GM21367 (cell line): ENCODE measurements at regions not wholly inside any gene's neighbourhood (a gene's known extent, or its start where the extent isn't known, plus 50 kb on each side); places are given as distances from the start of the nearest gene placed in this dataset.

Experiments used
- ATAC-seq: cut with Tn5 transposase; IDR thresholded peaks from one replicate; pipeline ENCODE4 v1.9.1; 2021; ENCODE audit not compliant: unreplicated experiment

DNA sequence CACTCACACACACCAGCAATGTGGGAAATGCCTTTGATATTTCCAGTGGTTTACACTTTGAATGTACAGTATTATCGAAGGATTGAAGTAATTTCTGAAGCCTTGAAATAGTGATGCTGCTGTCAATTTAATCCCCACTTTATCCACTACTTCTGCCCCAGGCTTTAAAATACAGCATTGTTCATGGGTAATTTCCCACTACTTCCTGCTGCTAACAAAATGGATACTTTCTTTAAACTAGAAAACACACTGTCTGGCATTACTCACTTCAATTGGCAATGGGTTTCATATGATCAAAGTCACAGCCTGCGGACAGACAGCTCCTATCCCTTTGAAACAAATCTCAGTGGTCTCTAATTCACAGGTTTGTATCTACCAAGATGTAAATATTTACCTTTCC lies 292.2 kb downstream of the CDH11 start:
- ATAC-seq = no peak

DNA sequence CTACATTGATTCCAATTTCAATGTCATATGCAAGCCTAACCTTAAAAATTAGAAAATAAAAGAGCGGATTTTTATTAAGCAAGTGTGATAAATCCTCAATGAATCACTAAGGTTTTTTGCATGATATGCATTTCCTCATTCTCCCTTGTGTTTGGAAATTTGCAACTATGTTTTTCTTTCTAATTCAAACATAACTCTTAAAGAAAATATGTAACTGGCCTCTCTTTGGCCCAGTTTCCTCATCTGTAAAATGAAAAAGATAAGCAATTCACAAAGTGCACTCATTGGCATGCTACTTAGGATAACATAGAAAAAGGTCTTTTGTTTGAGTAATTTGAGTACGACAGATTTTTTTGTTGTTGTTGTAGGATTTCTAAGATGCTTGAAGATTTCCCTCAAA lies 295.5 kb downstream of the CDH11 start:
- no peak for ATAC-seq

DNA sequence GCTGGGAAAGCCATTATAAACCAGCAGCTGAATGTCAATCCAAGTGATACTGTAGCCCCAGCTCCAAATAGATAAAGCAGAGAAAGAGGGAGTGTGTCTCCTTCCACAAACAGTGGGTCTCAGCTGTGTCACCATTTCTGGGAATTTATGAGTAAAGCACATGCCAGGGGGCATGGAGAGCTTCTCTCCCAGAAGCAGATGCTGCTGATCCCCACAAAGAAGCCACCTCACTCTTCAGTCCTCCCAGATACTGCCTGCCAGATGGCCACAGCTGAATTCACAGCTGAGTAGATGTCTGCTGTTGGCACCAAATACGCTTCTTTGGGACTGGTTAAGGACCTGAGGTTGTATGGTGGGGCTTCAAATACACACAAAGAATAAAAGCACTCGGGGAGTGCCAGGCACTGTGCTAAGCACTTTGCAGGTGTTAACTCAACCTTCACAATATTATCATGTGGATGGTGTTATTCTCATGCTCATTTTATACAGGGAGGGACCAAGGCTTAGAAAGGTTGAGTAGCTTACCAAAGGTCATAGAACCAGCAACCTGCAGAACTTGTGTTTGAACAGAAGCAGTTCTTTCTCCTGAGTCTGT lies 298.3 kb downstream of the CDH11 start:
- no peak for ATAC-seq

DNA sequence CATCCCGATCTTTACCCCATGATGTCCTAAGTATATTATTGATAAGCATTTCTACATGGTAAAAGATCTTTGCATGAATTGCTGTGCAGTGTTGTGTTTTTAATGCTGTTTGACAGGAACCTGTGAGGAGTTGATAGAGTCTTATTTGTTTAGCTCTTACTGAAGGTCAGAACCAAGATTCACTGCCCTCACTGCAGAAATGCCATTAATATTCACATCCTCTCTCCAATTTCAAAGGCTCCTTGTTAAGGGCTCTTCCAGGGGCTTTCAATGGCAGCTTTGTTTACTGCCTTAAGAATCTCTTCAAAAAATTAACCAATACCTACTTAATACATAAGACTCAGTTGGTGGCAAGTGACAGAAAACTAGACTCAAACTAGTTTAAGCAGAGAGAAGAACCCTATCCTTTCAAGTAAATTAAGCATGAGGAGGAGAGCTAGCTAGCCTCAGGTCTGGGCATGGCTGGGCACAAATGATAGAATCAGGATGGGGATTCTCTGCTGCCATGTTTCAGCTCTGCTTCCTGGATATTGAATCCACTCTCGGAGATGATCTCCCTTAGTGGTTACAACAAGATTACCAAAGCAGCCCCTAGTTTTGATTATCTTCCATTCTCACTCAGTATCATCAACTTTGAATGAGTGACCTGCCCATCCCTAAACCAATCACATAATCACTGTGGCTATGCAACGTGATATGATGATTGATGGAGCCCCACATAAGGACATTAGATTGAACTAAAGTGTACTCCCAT lies 311.8 kb downstream of the CDH11 start:
- no peak for ATAC-seq

DNA sequence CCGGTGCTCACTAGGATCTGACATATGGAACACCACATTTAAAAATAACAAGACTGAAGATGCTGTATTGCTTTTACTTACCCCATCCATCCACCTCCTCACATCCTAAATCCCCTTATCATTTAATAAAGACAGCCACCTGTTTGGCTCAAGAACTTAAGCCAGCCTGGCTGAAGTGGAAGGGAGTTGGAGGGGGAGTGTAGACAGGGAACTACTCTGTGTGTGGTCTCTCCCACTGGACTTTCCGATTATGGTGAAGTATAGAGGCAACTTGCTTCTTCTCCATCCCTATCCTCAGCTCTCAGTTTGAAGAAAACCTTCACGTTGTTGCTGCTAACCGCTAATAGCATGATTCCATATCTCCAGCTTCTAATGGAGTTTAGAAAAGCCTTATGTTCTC lies 313.4 kb downstream of the CDH11 start:
- ATAC-seq = no peak

DNA sequence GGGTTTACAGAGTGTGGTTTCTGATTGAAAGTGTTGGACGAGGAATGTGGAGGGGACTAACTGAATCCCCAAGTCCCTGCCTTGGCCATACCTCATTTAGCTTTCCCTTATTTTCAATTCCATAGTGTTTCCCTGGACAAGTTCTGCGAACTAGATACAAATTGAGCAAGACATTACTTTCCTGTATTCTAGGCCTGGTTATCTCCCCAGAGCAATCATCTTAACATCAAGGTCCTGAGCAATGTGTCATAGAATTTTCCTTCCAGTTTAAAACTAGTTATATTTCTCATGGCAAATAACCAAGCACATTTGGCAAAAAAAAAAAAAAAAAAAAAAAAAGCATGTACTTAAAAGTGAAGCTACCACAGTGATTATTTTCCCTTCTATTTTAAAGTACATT lies 330.1 kb downstream of the CDH11 start:
- no peak for ATAC-seq

DNA sequence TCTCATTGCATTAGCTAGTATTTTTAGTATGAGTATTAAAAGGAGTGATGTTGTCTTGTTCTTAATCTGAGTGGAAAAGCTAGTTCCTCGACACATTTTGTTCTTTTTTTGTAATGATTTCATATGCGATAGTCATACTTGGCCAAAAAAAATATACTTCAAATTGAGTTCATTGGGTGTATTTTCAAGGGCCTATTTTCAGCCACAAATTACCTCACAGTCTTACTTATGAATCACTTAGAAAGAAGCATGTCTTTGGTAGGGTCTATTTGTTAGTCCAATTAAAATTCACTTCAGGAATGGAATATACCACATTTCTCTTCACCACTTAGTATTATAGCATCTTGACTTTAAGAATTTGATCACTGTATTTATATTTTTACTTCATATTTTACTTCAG lies 337.2 kb downstream of the CDH11 start:
- no peak for ATAC-seq

DNA sequence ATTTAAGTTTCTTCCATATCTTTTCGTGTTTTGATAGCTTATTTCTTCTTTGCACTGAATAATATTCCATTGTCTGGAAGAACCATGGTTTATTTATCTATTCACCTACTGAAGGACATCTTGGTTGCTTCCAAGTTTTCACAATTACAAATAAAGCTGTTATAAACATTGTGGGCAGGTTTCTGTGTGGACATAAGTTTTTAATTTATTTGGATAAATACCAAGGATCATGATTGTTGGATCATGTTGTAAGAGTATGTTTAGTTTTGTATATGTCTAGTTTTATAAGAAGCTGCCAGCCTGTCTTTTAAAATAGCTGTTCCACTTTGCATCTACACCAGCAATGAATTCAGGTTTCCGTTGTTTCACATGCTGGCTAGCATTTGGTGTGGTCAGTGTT lies 339.4 kb downstream of the CDH11 start:
- no peak for ATAC-seq

DNA sequence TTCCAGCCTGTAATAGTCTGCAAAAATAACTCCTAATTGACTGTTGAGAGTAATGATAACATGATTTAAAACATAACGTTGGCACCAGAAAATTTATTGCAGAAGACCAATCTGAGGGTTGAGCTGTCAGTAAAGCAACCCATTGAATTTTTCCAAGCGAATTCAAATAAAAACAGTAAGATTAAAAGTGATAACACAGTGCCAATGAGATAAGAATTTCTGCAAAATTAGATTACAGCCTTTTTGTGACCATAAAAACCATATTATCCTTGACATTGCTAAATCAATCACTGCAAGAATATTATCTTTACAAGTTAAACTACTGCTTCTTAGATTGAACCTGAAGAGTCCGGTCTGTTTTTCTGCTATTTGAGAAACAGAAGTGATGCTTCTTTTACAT lies 341.4 kb downstream of the CDH11 start:
- ATAC-seq = no peak

DNA sequence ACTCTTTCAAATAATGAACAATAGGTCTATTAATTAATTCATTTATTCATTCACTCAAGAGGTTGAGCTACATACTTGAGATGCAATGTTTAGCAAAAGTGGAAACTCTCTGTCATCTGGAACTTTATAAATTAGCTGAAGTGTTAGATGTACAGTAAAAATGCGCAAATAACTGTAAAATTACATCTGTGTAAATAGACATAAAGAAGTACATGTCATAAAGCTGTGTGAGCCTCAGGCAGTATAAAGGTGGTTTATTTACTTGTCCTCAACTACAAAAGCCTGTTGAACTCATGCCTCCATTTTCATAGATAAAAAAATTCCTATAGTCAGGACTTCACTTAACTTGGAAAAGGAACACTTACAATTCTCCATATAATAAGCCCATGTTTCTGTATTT lies 343.1 kb downstream of the CDH11 start:
- ATAC-seq = no peak

DNA sequence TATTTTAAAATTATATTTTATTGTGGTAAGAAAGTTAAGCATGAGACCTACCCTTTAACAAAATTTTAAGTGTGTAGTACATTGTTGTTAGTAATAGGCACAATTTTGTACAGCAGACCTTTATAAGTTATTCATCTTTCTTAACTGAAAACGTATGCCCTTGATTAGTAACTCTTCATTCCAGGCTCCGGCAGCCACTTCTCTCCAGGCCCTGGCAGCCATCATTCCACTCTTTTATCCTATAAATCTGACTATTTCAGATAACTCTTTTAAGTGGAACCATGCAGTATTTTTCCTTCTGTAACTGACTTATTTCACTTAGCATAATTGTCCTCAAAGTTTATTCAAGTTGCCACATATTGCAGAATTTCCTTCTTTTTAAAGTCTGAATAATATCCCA lies 348.2 kb downstream of the CDH11 start:
- no peak for ATAC-seq

DNA sequence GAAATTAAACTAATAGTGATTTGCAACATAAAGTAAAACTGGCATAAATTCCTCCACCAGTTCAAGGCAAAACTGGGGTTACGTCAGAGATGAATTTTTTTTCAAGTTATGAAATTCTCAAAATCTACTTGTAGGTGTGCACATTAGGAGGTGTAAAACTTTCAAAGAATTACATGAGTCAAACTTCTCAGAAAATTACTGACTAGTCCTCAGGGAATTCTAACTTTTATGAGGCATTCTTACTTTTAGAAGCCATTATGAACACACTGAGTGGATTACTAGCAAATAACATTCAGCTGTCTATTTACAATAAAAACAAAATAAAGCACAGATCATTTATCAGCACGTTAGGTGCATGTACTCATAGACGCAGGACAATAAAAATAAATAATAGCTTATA lies 348.7 kb downstream of the CDH11 start:
- ATAC-seq = no peak

DNA sequence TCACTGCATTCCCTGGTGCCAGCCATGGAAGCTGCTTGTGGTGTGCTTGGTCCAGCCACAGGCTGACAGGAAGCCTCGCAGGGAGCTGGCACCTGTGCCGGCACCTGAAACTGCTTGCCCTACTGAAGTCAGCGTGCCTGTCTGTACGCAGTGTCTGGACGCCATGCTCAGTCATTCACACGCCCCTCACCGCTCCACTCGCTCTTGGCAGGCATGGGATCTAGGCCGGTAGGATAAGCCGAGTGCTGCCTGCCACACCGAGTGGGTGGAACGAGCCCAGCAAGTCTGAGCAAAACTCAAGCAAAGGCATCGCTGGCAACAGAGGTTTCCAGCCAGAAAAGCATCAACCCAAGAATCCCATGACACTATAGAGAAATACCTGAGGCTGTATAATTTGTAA lies 350.6 kb downstream of the CDH11 start:
- ATAC-seq = no peak

DNA sequence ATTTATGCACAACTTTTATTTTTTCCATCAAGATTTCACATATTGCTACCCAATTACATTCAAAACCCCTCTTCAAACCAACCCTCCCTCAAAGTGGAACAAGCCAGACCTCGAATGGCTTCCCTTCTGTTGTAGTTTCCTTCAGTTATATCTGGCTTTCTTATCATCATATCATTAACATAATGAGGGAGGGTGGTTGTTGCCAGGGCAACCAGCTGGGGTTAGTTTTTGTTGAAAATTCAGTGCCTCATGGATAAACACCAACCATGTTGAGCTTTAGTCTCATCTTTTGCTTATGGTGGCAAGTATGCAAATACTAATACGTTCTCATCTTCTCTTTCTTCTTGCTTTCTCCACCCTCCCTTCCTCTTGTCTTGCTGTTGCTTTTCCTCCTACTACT lies 359.7 kb downstream of the CDH11 start:
- ATAC-seq = no peak

DNA sequence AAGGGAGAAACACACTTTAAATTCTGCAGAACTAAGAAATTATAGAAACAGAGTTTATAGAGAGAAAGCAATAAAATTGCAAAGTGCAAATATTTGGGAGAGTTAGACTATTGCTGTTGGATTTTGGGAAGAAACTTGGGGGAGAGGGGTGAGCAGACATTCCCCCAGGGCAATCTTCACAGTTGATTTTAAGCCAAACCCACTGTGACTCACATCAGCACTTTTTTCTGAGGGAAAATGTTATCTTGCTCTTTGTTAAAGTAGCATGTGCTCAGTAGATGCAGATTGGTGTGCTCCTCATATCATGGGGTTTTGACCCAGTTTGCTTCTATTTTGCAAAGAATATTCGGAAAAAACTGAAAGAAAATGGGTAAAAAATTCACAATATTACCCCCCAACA lies 367.6 kb downstream of the CDH11 start:
- ATAC-seq = no peak

DNA sequence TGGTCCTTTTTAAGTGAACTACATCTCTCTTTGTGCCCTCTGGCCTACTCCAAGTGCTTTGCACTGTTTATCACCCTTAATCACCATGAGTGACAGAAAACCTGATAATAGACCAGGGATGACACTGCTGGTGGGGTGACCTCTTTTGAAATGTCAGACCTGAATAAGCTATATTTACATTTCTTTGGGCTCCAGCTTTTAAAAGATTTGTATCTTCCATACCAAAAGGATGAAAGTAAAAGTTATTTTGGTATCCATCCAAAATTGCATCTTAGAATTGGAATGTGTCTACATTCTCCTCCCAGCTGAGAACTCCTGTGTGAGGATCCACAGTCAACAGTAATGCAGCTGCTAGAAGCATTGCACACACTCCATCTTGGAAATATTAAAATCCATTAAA lies 370.0 kb downstream of the CDH11 start:
- ATAC-seq = no peak

DNA sequence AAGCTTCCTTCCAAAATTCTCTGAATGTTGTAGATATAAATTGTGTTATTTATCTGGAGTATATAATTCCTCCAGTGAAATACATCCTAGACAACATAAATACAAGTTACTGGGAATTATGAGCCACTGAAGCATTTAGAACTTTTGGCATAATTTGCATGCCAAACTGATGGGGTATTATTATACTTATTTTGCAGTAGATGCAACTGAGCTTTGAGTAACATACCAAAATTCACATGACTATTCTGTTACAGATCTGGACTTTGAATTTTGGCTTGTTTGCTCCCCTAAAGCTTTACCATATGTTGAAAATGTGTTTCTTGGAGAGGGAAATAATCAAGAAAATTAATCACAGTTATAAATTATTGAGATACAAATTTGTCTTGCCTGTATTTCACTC lies 372.5 kb downstream of the CDH11 start:
- ATAC-seq = no peak

DNA sequence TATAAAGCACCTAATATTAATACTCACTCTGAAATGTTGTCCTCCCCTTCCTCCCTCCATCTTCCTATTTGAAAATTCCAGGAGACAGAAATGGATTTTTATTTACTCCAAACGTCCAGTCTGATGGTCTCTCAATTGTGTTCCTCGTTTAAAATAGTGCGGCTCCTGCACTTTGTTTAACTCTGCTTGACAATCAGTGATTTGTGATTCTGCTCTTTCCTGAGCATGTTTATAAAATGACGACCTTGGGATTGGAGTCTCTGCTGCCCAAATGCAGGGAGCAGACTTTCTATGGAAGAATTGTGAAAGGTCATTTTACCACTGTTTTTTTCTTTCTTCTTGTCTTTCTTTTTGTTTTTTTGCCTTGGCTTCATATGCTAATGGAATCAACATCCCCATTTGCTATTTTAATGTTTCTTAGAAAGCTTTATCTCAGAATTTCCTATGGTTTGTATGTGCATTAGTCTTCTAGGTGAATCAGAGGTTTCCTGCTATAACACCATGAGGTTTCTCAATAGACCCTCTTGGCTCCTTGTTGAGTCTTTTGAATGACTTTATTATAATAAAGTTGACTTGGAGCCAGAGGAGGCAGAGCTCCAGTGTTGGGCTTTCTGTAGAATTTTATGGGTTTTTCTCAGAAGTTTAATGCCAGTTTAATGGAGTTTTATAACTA lies 376.5 kb downstream of the CDH11 start:
- ATAC-seq = no peak

DNA sequence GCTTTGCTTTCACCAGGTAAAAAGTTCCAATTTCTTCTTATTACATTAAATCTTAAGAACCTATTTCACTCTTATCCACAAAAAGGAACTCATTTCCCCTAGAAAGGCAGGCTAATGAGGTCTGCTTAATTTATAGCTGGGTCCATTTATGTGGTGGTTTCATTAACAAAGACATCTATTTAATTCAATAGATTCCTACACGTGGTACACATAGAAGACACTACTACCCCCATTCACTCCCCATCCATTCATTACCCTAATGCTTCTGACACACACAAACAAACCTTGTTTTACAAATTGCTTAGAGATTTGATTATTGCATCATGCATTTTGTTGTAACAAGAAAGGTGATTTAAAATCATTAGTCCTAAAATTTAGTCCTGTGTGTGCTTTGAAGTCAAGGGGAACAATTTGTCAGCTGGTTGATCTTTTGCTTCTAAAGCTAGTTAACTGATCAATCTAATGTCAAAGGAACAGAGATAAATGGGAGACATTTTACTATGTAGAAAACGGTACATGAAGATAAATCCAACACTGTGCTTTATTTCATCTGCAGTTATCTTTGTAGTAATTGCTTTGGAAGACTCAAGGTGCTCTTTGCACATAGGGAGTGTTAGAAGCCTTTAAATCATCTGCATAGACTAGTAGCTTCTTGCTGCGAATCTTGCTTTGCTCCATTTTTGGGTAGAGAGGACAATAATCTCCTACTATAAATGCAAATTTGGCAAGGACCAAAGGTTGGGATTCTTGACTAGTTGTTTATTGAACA lies 379.2 kb downstream of the CDH11 start:
- no peak for ATAC-seq

DNA sequence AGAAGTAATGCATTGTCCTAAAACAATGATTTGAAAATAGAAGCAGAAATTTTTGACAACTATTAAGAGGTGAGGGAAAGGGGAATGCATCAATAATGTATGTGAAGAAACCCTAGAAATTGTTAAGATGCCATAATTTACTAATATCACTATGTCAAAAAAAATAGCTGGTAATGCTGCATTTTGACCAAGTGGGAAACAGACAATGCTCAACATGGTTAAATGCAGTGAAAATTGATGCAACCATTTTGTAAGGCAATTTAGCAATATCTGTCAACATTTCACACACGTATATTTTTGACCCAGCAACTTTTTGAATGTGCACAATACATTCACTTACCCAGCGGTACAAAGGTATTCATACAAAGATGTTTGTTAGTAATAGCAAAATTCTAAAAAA lies 381.6 kb downstream of the CDH11 start:
- no peak for ATAC-seq

DNA sequence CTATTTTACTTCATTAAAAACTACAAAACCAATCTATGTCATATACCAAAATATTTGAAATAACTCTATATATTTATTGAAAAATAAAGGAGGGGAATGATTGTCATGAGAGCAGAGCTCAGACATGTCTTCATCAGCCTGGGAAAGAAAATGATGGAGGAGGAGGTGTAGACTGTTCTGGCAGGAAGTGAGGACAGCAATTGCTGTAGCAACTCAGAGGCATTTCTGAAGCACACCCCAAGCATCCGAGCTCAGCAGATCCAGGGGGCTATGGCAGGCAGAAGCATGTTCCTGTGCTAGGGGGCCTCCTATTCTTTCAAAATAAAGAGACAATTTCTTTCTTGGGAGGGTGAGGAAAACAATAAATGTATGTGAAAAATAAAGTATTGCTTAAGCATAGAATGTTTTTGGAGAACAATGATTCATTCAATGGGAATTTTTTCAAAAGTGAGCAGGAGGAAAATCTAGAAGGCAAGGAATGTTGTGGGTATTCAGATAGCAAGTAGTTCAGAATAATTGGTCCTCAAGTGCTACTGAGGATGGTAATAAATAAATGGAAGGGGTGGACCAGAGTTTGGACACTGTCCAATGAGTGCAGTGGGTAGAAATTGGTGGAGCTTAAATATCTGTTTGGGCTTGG lies 383.4 kb downstream of the CDH11 start:
- ATAC-seq = no peak
